Hepatic stellate cell (primary cell): ENCODE measurements at regions not wholly inside any gene's neighbourhood (a gene's known extent, or its start where the extent isn't known, plus 50 kb on each side); places are given as distances from the start of the nearest gene placed in this dataset.
A peak's percentile ranks its signal among the peaks of the same experiment; 100 is the strongest.
"Not testable (repeated sequence)": the region's sequence is repeated elsewhere in the genome, so short reads cannot be mapped to it uniquely, and the experiment has no call there.

Experiments used
- DNase-seq: peaks from one replicate; pipeline ENCODE4 v3.0.0; 2011; ENCODE audit warnings: low spot score

DNA sequence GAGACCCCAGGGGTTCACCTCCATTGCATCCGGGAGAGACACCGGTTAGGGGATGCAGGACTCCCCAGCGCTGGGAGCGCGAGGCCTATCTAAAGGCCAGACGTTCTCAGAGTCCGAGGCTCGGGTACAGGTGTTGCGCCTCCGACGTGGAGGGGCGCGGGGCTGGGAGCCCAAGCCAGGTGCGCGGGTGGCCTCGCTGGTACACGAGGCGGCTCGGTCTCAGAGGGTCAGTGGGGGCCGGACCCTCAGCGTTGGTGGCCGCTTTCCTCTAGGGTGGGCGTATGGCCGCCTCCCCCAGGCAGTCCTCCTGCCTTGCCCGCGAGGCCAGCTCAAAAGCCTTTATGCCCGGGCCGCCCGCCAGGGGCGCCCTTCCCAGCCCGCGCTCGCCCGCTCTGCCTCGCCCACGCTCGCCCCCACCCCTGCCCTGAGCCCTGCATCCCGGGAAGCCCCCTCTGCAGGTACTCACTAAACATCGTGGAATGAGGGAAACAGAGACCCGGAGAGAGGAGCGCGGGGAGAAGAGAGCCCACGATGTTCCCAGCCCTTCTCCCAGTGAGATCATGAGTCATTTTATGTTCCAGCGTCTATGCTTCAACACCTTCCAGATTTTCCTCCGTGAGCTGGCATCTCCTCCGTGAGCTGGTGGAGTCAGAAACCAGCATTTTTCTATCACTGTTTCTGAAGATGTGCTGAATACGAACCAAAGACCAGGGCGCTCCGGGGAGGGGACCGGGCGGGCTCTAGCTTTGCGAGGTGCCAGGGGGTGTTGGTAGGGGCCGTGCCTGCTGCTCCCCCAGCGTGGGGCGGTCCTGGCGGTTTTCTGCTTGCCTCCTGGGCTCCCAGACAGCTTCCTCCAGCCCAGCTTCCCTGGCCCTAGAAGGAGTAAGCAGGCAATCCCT, 73.8 kb downstream of the DIO3 start:
- DNase-seq = no peak

GRCh38 chr14:101635749-101636560, 74.7 kb downstream of the DIO3 start:
- DNase-seq = no peak

DNA sequence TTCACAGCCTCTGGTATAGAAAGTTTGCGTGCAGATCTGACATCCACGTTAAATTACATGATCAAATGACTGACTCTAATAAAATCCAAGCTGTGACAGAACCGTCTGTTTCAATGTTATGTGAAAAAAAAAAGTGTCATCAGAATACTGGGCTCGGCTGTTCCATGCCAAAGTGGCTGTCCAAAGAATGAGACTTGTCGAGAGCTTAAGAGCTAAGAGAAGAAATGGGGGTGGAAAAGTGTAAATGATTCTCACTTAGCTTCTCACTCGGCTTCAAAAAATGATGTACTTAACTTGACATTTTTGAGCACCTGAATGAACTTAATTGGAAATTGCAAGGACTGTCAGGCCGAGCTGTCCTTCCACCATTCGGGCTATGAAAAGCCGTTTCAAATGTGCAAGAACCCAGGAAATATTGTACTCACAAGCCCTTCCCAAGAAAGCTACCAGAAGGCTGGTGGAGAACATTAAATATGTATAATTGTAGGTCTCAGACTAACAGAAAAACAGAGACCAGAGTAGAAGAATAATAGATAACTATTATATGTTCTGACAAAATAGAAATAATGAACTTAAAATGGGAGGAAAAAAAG, 78.0 kb downstream of the DIO3 start:
- no peak for DNase-seq

- DNase-seq = no peak
Observed at GRCh38 chr14:101643651-101644050, 82.4 kb downstream of the DIO3 start.

DNA sequence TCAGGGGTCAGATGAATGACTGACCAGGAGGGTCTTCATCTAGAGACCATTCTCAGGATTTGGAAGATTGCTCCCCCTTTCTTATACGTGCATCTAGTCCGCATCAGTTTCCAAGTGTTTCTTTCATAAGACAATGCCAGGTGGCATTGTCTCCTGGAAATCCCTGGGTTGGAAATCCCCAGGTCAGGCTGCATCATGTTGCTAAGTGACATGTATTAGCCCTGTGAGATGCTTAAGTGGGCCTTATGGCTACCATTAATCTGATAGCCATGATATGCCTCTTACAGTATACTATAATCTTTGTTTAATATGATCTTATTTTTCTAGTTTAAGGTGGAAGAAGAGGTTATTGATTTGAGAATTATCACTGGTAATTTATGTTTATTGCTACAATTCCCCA, 92.8 kb downstream of the DIO3 start:
- DNase-seq = no peak

GRCh38 chr14:101657372-101657771, 96.1 kb downstream of the DIO3 start:
- DNase-seq = no peak

- DNase-seq = peak; percentile 7
Observed at GRCh38 chr14:101665478-101666078, 95.9 kb upstream of the PPP2R5C start.

DNA sequence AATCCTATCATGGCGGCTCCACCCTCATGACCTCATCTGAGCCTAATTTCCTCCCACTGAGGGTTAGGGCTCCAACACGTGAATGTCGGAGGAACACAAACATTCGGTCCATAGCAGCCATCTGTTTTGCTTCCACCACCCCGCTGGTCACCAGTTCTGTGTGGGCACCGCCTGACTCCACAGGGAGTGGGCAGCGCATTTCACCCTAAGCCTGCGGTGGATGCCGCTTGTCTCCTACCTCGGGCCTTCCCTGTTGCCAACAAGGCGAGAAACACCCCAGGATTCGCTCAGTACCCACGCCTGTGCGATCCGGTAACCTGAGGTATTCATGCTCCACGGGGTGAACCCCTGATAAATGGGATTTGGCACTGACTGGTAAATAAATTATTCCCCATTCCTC, 95.2 kb upstream of the PPP2R5C start:
- DNase-seq = no peak

DNA sequence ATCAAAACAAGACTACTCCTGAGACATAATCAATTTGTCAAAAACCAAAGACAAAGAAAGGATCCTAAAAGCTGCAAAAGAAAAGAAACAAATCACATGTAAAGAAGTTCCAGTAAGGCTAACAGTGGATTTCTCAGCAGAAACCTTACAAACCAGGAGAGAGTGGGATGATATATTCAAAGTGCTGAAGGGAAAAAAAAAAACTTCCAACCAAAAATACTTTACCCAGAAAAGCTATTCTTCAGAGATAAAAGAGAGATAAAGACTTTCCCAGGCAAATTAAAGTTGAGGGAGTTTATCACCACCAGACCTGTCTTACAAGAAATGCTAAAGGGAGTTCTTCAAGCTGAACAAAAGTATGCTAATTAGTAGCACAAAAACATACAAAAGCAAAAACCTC, 91.9 kb upstream of the PPP2R5C start:
- no peak for DNase-seq

DNA sequence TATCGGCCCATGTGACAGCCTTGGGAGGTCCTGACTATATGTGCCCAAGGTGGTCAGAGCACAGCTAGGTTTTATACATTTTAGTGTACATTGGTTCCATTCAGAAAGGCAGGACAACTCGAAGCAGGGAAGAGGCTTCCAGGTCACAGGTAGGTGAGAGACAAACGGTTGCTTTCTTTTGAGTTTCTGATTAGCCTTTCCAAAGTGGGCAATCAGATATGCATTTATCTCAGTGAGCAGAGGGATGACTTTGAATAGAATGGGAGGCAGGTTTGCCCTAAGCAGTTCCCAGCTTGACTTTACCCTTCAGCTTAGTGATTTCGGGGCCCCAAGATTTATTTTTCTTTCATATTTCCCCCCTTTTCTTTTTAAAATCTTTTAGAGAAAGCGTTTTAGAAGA, 87.6 kb upstream of the PPP2R5C start:
- no peak for DNase-seq

- DNase-seq = not testable (repeated sequence)
Observed at GRCh38 chr14:101675835-101676234, 85.7 kb upstream of the PPP2R5C start.

- not testable (repeated sequence) for DNase-seq
Observed at GRCh38 chr14:101677912-101678327, 83.6 kb upstream of the PPP2R5C start.

DNA sequence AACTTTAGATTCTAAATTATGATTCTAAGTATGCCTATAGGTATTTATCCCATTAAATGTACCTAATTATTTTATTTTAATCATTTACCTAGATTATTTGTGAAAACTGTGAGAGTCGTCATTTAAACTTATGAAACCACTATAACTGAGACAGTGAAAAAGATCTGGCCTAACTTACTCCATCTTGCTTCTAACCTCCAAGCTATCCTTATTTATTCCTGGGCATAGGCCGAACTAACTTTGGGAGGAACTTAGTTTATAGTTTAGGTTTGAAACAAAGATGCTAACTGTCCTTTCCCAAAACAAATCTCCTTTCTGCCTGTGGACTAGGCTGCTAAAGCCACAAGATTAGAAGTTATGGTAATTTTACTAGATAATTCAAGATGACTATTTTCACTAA, 79.7 kb upstream of the PPP2R5C start:
- no peak for DNase-seq

- DNase-seq = no peak
Observed at GRCh38 chr14:101683365-101683764, 78.1 kb upstream of the PPP2R5C start.

GRCh38 chr14:101687756-101688546, 73.6 kb upstream of the PPP2R5C start:
- no peak for DNase-seq

DNA sequence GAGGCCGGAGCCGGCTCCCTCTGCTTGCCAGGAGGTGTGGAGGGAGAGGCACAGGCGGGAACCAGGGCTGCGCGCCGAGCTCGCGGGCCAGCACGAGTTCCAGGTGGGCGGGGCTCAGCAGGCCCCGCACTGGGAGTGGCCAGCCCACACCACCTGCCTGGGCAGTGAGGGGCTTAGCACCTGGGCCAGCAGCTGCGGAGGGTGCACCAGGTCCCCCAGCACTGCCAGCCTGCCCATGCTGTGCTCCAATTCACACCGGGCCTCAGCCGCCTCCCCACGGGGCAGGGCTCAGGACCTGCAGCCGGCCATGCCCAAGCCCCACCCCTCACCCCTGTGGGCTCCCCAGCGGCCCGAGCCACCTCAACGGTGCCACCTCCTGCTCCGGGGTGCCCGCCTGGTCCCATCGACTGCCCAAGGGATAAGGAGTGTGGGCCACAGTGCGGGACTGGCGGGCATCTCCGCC, 72.4 kb upstream of the PPP2R5C start:
- DNase-seq = no peak

GRCh38 chr14:101689966-101690365, 71.5 kb upstream of the PPP2R5C start:
- not testable (repeated sequence) for DNase-seq

DNA sequence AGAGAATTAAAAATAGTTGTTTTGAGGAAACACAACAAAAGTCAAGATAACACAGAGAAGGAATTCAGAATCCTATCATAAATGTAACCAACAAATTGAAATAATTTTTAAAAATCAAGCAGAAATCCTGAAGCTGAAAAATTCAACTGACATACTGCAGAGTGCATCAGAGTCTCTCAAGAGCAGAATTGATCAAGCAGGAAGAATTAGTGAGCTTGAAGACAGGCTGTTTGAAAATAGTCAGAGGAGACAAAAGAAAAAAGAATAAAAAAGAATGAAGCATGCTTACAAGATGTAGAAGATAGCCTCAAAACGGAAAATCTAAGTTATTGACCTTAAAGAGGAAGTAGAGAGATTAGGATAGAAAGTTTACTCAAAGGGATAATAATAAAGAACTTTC, 65.8 kb upstream of the PPP2R5C start:
- no peak for DNase-seq

DNA sequence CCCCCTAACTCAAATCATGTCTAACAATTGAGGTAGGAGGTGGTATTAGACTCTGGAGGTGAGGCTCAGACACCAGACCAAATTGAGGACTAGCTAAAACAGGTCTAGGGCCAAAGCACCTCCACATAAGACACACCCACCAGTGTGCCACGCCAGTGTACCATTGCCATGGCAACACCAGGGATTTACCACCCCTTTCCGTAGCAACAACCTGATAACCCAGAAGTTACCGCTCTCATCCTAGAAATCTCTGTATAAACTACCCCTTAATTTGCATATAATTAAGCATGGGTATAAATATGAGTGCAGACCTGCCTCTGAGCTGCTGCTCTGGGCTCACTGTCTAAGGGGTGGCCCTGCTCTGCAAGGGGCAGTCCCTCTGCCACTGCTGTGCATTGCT, 57.4 kb upstream of the PPP2R5C start:
- DNase-seq = no peak

GRCh38 chr14:101705733-101706508, 55.6 kb upstream of the PPP2R5C start:
- DNase-seq = no peak
